ENCODE measurements at regions not wholly inside any gene's neighbourhood (a gene's known extent, or its start where the extent isn't known, plus 50 kb on each side); places are given as distances from the start of the nearest gene placed in this dataset.
"Not testable (repeated sequence)": the region's sequence is repeated elsewhere in the genome, so short reads cannot be mapped to it uniquely, and the experiment has no call there.

DNA sequence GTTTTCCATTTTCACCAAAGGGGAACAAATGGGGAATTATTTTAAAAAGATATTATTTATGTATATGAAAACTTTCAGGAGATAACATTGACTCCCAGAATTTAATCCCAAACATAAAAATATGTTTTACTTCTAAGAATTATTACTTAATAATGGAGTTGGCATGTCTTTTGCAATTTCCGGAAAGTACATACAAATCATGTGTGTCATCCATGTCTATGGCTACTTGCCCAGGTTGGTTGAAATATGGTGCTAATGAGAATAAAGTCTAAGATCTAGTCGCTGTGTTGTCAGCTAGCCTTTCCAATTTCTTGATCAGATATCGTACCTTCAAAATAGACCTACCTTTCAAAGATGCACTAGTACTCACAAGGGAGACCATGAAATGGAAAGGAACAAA is 1003.2 kb upstream of the PCDH20 start:
- TF ChIP-seq, protein P1, sequence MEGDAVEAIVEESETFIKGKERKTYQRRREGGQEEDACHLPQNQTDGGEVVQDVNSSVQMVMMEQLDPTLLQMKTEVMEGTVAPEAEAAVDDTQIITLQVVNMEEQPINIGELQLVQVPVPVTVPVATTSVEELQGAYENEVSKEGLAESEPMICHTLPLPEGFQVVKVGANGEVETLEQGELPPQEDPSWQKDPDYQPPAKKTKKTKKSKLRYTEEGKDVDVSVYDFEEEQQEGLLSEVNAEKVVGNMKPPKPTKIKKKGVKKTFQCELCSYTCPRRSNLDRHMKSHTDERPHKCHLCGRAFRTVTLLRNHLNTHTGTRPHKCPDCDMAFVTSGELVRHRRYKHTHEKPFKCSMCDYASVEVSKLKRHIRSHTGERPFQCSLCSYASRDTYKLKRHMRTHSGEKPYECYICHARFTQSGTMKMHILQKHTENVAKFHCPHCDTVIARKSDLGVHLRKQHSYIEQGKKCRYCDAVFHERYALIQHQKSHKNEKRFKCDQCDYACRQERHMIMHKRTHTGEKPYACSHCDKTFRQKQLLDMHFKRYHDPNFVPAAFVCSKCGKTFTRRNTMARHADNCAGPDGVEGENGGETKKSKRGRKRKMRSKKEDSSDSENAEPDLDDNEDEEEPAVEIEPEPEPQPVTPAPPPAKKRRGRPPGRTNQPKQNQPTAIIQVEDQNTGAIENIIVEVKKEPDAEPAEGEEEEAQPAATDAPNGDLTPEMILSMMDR (conservative IDR thresholded peaks at IDR 0.05; ENCODE audit: control insufficient read depth, insufficient read depth, low read depth, low read length) = no peak
- peak; percentile 26 for DNase-seq (ENCODE audit: low read depth)

DNA sequence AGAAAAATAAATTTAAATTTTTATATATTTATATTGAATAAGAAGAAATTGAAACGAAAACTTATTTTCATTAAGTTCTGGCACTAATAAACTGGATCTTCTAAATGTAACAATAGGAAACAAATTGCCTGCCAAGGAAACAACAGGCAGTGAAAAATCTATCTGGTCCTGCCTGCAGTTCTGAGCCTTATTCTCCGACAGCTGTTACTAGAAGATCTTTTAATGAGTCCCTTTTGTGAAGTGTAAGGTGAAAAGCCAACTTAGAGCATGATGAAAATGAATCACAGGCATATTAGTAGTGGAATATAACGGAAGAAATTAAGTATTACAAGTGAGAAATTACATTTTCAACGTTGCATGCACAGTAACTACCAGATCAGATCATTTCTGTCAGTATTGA is 1002.7 kb upstream of the PCDH20 start:
- no peak overlapping the region for H3K4me3 ChIP-seq (ENCODE audit: control insufficient read depth, low read depth, low read length)
- no peak for DNase-seq (ENCODE audit: low read depth)
- TF ChIP-seq, protein P1 (conservative IDR thresholded peaks at IDR 0.05; ENCODE audit: control insufficient read depth, insufficient read depth, low read depth, low read length) = no peak

More for the DNA sequence above, 1003.2 kb upstream of the PCDH20 start:
- no peak overlapping the region for H3K4me3 ChIP-seq (ENCODE audit: control insufficient read depth, low read depth, low read length)

DNA sequence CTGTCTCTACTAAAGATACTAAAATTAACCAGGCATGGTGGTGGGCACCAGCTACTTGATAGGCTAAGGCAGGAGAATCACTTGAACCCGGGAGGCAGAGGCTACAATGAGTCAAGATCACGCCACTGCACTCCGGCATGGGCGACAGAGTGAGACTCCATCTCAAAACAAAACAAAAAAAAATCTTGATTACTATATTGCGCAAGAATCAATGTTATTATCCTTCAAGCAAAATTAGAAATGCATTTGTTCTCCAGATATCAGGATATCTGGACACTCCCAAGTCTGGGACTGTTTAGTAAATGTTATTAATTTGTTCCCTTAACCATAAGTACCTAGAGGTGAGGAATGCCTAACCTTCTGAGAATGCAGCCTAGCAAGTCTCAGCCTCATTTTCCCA is 992.2 kb upstream of the PCDH20 start:
- no peak for DNase-seq (ENCODE audit: low read depth)
- TF ChIP-seq, protein P1 (conservative IDR thresholded peaks at IDR 0.05; ENCODE audit: control insufficient read depth, insufficient read depth, low read depth, low read length) = no peak
- H3K4me3 ChIP-seq (ENCODE audit: control insufficient read depth, low read depth, low read length) = no peak overlapping the region

DNA sequence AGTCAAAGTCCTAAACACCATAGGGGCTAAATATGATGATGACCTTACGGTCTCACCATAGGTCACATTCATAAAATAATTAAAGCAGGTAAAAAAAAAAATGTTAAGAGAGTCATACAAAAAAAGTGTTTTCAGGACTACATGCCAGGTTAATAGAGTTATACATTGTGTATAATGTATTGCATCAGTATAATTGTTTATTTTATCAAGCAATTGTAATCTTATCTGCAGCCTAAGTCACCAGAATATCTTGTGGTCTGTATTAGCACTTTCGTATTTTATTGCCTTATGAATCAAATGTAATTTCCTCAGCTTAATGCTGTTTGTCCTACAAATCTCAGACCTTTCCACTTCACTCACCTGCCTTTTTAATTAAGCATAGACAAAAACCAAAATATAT is 972.9 kb upstream of the PCDH20 start:
- TF ChIP-seq, protein P1 (conservative IDR thresholded peaks at IDR 0.05; ENCODE audit: control insufficient read depth, insufficient read depth, low read depth, low read length) = no peak
- H3K4me3 ChIP-seq (ENCODE audit: control insufficient read depth, low read depth, low read length) = no peak overlapping the region
- no peak for DNase-seq (ENCODE audit: low read depth)

DNA sequence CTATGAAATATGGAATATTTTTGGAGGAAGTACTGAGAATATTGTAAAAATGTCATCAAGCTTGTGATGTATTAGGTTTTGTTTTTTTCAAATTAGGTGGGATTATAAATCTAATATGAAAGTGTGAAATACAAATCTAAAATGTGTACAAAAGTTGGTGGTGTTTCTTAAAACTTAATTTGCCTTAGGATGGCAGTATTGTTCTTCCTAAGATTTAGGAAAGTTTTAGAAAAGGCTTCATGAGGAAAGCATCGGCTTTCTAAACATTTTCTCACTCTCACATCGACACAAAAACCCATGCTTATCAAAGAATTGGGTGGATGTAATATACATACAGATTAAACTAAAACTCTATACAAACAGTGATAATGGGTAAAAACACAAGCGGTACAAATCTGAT is 972.0 kb upstream of the PCDH20 start:
- peak; percentile 8 for DNase-seq (ENCODE audit: low read depth)
- TF ChIP-seq, protein P1 (conservative IDR thresholded peaks at IDR 0.05; ENCODE audit: control insufficient read depth, insufficient read depth, low read depth, low read length) = no peak
- H3K4me3 ChIP-seq (ENCODE audit: control insufficient read depth, low read depth, low read length) = no peak overlapping the region

DNA sequence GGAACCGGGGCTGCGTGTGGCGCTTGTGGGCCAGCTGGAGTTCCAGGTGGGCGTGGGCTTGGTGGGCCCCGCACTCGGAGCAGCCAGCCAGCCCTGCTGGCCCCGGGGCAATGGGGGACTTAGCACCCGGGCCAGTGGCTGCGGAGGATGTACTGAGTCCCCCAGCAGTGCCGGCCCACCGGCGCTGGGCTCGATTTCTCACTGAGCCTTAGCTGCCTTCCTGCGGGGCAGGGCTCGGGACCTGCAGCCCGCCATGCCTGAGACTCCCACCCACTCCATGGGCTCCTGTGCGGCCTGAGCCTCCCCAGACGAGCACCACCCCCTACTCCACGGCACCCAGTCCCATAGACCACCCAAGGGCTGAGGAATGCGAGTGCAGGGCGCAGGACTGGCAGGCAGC is 963.6 kb upstream of the PCDH20 start:
- H3K4me3 ChIP-seq (ENCODE audit: control insufficient read depth, low read depth, low read length); DNase-seq (ENCODE audit: low read depth): not testable (repeated sequence)

DNA sequence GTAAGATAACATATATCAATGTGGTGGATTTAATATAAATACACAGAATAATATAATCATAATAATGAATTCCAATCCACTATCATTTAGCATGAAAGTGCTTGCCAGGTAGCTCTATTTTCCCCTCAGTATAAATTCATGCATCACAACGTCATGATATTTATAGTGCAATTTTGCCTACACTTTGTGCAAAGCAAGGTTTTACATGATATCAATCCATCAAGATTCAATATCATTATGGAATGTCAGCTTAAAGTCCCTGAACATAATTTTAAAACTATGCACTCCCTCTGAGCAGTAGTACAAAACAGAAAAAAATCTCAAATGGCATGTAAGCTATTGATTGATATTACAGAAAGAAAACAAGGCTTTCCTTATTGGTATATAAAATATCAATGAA is 962.2 kb upstream of the PCDH20 start:
- H3K4me3 ChIP-seq (ENCODE audit: control insufficient read depth, low read depth, low read length) = no peak overlapping the region
- TF ChIP-seq, protein P1 (conservative IDR thresholded peaks at IDR 0.05; ENCODE audit: control insufficient read depth, insufficient read depth, low read depth, low read length) = no peak
- DNase-seq (ENCODE audit: low read depth) = no peak

Data from fibroblast of mammary gland (primary cell).